GM18517 (cell line): ENCODE measurements at regions not wholly inside any gene's neighbourhood (a gene's known extent, or its start where the extent isn't known, plus 50 kb on each side); places are given as distances from the start of the nearest gene placed in this dataset.
"Not testable (repeated sequence)": the region's sequence is repeated elsewhere in the genome, so short reads cannot be mapped to it uniquely, and the experiment has no call there.

Source experiments
- ATAC-seq: cut with Tn5 transposase; IDR thresholded peaks from one replicate; pipeline ENCODE4 v1.9.1; 2021; ENCODE audit warnings: mild to moderate bottlenecking, moderate library complexity; ENCODE audit not compliant: unreplicated experiment

DNA sequence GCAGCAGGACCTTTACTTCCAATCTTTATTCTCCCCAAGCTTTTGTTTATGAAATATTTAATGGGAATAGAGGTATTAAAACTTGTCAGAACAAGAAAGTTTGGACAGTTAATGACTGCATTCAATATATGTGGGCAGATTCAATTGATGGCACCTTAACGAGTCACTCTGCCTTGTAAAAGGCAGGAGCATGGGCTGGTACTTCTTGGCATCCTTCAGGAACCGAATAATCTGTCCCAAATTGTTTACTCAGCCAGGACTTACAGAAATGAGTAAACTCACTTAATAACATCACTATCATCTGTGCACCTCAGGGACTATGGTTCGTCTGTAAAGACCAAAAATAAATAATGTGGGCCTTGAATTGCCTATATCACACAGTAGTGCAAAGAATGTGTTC, 1280.3 kb upstream of the TMEFF2 start:
- ATAC-seq, result no peak

GRCh38 chr2:193469251-193469650, 1274.5 kb upstream of the TMEFF2 start:
- ATAC-seq, result no peak

DNA sequence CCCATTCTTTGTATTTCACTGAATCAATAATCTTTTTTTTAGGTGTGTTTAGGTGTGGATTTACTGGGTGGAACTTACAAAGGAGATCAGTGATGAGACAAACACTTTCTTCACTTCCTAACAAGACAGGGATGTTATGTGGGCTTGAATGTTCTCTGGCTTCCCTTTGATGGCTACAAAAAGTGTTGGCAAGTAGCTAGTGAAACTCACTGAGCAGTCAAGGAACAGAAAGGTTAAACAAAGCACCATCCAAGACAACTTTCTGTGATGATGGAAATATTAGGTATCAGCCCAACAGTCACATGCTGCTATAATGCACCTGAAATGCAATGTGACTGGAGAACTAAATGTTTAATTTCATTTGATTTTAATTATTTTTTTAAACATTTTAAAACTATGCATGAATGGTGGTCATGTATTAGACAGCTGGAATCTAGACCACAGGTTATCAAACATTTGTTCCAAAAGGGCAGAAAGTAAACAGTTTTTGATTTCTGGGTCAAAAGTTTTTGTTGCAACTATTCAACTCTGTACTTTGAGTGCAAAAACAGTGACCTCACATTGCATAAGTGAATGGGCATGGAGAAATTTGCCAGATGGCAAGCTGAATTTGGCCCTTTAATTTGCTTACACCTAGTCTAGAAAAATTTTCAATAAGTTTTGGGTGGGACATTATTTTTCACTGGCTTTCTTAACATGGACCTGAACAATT, 1272.7 kb upstream of the TMEFF2 start:
- no peak for ATAC-seq

- no peak for ATAC-seq
These were observed 1268.3 kb upstream of the TMEFF2 start for GRCh38 chr2:193463011-193463410.

DNA sequence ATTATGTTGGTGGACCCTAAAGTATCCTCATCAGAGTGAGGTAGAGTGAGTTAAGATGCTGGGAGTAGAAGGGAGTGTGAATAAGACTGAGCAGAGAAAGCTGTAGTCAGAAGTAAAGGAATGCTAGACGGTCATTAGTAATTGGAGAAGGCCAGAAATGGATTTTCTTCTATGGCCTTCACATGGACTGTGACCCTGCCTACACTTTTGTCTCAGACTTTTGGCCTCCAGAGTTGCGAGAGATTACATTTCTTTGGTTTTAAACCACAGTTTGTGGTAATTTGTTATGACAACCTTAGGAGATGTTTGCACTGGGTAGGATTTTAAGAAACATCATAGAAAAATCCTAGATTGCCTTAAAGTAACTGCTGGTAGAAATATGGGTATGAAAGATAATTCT, 1267.7 kb upstream of the TMEFF2 start:
- ATAC-seq, result no peak

- no peak for ATAC-seq
These were observed 1266.8 kb upstream of the TMEFF2 start for GRCh38 chr2:193461431-193461934.

DNA sequence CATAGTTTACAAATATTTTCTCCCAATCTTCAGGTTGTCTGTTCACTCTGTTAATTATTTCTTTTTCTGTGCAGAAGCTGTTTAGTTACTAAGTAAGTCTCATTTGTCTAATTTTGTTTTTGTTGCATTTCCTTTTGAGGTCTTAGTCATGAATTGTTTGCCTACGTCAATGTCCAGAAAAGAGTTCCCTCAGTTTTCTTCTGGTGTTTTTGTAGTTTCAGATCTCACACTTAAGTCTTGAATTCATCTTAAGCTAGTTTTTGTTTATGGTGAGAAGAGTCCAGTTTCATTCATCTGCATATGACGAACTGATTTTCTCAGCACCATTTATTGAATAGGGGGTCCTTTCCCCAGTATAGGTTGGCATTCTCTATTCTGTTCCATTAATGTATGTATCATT, 1252.2 kb upstream of the TMEFF2 start:
- ATAC-seq, result no peak

- ATAC-seq, result no peak
These were observed 1247.6 kb upstream of the TMEFF2 start for GRCh38 chr2:193442293-193442692.

GRCh38 chr2:193428336-193428818, 1233.6 kb upstream of the TMEFF2 start:
- ATAC-seq, result no peak

DNA sequence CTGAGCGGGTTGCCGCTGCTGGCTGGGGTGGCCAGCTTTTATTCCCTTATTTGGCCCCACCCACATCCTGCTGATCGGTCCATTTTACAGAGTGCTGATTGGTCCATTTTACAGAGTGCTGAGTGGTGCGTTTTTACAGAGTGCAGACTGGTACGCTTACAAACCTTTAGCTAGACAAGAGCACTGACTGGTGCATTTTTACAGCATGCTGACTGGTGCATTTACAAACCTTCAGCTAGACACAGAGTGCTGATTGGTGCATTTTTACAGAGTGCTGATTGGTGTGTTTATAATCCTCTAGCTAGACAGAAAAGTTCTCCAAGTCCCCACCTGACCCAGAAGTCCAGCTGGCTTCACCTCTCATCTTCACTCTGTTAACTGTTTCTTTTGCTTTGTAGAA, 1217.6 kb upstream of the TMEFF2 start:
- ATAC-seq, result not testable (repeated sequence)

DNA sequence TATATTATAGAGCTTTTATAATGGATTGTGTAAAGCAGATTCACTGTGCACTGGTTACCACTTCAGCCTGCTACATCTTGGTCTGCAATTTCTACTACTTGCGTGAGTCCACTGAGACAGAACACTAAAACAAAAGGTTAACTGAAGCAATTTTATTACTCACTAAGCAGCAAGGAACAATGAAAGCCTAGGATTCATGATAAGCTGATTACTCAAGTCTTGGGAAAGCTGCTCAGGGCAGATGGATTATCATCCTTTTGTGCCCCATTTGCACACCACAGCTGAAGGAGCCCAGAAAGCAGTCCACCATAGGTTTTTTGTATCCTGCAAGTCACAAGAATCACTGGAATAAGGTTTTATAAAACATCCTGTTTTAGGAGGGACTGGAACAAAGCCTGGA, 1215.2 kb upstream of the TMEFF2 start:
- no peak for ATAC-seq

DNA sequence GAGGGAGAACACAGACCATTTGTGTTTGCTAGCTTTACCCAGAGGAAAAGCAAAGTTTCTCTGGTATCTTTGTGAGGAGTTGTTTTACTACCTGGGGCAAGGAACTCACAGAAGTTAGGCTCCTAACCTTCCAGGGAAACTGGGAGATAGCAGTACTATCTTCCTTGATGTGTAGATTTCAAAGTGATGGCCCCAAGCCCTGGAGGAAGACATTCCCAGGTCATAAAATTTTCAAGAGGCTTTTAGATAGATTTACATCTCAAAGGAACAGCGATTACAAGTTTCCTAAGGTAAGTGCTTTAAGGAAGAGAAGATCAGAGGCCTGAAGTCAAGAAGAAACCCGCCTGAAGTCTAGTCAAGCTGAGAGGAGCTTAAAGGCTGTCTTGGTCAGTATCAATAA, 1187.8 kb upstream of the TMEFF2 start:
- no peak for ATAC-seq

GRCh38 chr2:193377789-193378188, 1183.1 kb upstream of the TMEFF2 start:
- ATAC-seq, result no peak

GRCh38 chr2:193373120-193373519, 1178.4 kb upstream of the TMEFF2 start:
- ATAC-seq, result no peak

- ATAC-seq, result no peak
These were observed 1176.5 kb upstream of the TMEFF2 start for GRCh38 chr2:193371200-193371599.

DNA sequence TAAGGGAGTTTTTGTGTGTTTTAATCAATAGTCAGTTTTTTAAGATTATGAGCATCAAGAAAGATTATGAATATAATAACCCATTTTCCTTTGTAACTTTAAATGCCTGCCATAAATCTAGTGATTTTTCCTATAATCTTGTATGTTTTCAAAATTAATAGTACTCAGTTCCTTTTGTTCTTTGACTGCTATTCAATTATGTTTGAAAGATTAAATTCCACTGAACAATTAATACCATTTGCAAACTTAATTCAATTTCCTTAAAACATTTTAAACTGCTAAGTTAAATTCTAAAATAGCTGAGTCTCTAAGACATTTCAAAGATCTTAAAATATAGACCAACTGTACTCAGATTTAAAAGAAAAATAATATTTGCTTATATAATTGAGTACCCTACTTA, 1173.9 kb upstream of the TMEFF2 start:
- ATAC-seq, result no peak

DNA sequence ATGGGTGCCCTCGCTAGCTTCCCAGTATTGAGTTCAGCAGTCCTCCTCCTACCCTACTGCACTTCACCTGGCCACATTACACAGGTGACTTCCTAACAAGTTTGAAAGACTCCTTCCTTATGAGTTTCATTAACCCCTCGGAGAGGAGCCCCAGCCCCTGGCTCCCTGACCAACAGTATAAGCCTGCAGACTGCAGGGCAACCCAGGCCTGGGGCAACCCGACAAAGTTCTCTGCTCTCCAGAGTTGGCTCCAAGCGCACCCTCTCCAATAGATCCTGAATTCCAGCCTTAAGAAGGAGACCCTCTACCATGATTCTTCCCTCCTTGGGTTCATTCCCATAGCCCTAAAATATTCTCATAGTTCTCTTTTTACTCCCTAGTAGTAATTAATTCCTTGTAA, 1162.8 kb upstream of the TMEFF2 start:
- no peak for ATAC-seq

- not testable (repeated sequence) for ATAC-seq
These were observed 1158.0 kb upstream of the TMEFF2 start for GRCh38 chr2:193352665-193353242.

GRCh38 chr2:193350509-193350908, 1155.8 kb upstream of the TMEFF2 start:
- ATAC-seq, result no peak

DNA sequence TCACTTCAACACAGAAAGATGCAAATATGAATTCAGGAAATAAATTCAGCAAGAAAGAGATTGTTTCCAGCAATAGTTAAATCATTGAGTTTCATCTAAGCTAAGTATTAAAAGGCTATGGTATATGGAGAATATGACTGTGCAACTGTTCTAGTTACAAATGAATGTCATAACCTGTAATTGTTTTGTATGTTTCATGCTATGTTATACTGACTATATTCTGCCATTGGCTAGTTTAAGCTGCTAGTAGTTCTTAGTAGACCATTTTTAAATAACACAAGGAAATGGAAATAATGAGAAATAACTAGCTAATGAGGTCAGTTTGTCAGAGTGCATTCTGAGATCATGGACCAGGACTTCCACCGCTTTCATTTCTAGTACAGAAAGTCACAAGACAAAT, 1154.9 kb upstream of the TMEFF2 start:
- no peak for ATAC-seq

DNA sequence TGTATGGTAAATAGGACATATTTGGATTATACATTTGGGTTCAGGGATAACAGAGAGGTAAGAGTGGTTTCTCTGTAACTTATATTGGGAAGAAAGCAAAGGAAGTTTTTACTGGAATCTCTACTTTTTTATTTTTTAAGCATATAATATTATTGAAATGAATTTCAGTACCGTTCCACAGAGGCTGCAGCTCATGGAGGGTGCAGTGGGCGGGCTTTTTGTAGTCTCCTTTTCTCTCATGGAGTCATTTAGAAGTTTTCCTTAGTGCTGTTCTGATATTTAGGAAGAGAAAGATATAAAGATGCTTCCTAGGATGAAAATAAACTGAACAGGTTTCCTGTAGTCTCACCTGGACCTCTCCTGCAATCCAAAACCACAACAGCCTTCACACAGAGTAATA, 1153.3 kb upstream of the TMEFF2 start:
- no peak for ATAC-seq

DNA sequence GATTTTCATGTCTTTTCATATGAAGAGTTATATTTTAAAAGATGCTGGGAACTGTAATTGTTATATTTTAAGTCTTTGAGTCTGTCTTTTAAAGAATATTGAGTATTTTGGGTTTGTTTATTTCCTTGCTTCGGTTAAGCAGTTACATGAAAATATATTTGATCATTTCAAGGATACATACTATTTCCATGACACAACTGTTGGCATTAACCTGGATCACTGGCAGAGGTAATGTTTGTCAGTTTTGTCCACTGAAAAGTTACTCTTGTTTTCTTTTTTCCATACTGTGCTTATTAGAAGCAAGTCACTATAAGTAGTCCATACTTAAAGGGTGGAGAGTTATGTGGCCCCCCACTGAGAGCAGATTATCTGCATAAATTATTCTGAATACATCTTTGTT, 1142.0 kb upstream of the TMEFF2 start:
- ATAC-seq, result no peak

DNA sequence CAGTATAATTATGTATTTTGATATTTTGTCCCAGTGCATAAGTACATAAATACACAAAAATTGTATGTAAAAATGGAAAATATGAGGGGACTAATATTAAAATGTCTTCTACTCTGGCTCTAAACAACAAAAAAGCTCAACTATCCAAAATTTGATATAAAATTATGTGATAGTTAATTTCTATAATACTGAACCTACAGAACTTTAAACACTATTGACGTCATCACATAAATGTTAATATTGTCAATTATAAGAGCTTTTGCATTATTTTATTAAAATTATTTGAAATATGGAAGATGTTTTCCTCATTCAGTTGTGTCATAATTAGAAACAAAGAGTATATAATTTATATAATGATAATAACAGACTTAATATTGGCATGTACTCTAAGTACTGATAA, 1139.7 kb upstream of the TMEFF2 start:
- ATAC-seq, result no peak
